Activated CD4-positive, alpha-beta T cell treated with anti-CD3 and anti-CD28 coated beads, Interleukin-2, amount 50 U/mL, for 48 hours (primary cell): ENCODE measurements at regions not wholly inside any gene's neighbourhood (a gene's known extent, or its start where the extent isn't known, plus 50 kb on each side); places are given as distances from the start of the nearest gene placed in this dataset.

Experiments
- DNase-seq, 2 experiments: peaks; one replicate each; pipeline ENCODE4 v3.0.0-alpha.2; 2020

DNA sequence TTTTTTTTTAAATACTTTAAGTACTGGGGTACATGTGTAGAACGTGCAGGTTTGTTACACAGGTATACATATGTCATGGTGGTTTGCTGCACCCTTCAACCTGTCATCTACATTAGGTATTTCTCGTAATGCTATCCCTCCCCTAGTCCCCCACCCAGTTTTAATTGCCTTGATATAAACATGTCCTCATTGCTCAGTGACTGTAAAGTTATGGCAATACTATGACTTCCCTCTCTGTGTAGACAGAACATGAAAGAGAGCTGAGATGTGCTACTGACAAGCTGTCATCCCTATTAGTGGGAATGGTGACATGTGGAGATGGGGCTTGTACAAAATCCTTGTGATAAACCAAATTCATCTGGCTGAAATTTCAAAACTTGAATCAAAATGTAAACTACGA is 449.7 kb upstream of the TRIB2 start:
- no peak for DNase-seq

DNA sequence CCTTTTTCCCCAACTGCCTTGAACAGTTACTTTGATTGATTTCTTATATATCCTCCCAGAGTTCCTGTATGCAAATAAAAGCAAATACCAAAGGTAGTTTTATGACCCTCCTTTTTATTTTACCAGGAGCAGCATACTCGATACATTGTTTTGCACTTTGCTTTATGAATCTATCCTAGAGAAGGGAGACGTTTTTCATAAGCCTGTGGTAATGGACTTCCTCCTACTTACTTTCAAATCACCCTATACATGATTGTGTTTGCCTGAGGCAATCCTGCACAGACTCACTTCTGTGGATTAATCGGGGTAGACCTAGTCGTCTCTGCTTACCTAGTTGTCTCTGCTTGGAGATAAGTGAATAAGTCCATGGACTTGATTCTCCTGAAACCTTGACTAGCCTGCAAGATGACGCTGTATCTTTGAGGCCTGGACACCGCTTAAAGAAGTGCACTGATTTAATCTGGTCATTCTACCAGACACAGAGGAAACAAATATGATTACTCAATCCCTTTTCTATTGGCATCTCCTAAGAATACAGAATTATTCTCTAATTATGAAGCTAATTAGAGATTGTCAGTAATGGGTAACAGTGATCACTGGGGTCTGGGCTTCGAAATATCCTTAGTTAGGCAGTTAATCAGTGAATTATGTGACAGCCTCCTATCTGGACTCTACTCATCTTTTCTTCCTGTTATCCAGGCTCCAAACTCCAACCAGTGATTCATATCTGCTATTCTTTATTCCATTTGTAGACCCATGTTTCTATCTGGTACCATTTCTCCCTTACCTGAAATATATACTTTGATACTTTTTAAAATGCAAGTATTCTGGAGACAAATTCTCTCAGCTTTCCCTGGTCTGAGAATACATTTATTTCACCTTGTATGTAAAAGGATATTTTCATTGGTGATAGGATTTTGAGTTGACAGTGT is 447.4 kb upstream of the TRIB2 start:
- no peak for DNase-seq

DNA sequence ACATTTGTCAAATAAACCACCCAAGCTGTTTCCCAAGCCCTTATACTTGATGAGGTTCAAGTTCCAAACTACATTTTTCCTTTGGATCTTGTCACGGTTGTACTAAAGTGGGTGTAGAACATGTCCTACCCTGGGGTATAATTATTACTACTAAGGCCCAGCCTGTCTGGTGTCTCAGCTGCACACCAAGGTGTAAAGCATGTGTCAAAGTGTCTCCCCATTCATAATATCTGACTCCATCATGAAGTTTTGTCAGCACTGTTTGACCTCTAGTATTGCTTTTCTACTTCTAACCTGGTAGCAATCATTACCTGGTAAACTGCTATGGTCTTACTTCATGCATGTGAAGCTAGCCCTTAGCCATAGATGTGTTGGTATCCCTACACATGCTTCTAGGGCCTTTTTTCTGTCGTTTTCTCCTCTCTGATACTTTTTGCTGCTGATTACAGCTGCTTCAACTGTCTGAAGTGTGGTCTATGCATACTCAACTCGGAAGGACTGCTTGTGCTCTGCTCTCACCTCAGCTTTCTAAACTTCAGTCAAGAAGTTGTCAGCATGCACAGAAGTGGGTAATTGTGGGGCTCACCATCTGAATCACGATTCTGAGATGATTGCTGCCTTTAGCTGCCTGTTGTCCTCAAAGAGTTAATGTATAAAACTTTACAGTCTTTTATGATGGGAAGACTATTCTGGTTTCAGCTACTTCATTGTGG is 445.7 kb upstream of the TRIB2 start:
- DNase-seq: peak; percentile 12 to 29

DNA sequence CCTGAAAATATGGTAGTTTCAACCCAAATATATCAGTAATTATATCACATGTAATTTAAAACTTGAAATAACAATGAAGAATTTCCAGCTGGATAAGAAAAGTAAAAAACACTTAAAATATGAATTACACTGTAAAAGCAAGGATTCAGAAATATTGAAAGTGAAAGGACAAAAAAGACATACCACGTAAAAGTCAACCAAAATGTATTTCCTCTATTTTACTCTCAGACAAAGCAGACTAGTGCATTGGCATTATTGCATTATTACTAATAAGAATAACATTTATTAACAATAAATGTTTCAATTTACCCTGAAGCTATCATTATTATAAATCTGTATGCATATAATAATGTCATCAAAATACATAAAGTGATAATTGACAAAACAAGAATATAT is 445.1 kb upstream of the TRIB2 start:
- no peak for DNase-seq

DNA sequence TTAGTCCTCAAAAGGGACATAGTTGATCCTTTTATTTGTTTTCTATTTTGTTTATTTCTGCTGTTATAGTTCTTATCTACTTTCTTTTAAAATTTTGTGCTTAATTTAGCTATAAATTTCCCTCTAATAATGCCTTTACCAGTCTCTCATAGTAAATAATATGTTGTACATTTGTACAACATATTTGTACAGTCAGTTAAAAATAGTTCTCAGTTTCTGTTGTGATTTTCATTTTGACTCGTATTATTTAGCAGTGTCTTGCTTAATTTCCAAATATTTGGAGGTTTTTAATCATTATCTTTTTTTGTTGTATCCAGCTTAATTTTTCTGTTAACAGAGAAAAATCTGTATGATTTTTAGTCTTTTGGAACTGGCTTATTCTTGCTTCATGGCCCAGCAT is 443.6 kb upstream of the TRIB2 start:
- no peak for DNase-seq

DNA sequence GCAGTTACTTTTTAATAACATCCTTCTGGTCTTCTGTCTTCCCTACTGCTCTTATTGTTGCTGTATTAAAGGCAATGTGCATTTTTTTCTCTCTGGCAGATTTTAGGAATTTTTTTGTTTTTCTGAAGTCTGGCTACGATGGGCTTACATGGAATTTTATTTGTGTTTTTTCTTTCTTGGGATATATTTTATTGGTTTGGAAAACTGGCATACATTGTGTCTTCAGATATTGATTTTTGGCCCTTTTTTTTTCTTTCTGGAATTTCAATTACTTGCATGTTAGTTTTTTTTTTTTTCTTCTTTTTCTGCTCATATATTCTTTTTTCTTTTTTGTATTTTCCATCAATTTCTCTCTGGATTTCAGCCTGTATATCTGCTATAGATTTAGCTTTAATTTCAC is 442.1 kb upstream of the TRIB2 start:
- DNase-seq: no peak

DNA sequence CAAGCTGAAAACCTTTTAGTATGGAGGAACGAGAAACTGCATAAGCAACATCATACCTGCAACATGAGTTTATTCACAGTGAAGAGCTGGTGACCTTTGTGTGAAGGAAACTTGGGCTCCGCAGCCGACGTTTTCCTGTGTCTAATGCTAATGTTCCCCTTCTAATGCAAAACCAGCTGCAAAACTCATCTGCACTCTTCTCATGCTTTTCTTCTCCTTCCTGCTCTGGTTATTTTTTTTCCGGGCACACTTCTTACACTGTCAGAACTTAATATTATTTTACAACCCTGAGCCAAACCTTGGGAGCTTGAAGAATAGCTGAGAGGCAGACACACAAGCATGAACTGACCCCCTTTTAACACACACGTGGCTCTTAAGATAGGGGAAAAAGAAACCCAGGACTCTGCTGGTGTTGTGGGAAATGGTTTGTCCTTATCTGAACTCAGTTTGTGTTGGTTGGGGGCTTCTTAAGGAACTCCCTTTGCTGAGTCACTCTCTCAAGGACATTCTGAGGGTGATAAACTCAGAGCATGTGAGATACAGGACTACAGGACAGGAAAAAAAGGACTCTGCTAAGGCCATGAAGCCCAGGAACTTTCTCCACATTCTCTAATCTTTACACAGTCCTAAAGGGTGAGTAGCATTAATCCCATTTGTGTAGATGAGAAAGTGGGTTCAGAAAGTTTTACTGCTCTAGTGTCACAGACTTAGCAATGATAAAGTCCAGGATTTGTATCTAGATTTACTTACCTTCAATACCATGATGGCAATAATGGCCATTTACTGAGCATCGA is 439.3 kb upstream of the TRIB2 start:
- no peak for DNase-seq

DNA sequence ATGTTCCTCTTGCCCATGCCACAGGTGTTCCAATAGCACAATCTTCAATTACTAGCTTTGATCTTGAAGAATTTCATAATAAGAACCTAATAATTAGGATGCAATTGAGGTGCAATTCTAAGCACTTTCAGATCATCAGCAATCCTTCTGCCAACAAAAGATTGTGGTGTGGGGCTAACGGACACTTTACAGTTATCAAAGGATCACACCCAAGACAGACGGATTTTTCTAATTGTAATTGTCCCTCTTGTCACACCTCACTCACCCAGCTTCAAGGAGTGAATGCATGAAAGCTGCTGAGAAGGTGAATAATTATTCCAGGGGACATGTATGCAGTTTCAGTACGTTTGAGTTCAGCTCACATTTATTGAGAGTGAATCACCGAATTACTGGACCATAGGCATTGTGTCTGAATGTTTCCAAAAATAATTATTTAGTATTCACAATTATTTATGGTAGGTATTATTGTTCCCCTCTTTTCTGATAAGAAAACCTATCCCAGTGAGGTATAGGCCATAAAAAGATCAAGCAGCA is 438.5 kb upstream of the TRIB2 start:
- DNase-seq: no peak

DNA sequence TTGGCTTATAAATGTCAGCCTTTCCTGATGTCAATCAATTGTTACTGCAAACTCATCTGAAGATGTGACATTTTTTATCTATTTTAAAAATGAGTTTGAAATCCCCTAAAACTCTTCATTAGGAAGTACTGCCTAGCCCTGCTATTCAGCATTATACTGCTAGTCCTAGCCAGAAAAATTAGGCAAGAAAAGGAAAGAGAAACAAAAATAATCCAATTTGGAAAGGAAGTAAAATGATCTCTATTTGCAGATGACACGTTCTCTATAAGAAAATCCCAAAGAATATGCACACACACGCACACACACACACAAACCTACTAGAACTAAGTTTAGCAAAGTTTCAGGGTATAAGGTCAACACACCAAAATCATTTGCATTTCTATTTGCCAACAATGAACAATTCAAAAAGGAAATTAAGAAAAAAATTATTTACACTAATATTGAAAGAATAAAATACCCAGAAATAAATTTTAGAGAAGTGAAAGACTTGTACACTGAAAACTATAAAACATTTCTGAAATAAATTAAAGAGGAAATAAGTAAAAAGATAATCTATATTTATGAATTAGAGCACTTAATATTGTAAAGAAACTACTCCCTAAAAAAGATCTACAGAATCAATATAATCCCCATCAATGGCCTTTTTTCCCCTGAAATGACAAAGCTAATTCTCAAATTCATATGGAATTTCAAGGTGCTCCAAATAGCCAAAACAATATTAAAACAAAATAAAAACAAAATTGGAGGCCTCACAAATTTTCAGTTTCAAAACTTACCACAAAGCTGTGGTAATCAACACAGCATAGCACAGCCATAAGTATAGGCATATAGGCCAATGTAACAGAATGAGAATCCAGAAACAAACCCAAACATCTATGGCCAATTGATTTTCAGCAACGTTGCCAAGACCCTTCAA is 433.7 kb upstream of the TRIB2 start:
- no peak for DNase-seq

DNA sequence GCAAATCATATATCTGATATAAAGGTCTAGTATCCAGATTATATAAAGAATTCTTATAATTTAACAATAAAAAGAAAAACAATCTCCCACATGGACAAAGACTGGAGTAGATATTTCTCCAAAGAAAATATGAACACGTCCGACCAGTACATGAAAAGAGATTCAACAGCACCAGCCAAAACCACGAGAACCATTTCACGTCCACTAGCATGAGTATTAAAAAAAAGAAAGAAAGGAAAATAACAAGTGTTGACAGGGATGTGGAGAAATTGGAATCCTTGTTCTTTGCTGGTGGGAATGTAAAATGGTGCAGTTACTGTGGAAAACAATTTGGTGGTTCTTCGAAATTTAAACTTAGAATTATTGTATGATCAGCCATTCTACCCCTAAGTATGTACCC is 432.7 kb upstream of the TRIB2 start:
- no peak for DNase-seq

DNA sequence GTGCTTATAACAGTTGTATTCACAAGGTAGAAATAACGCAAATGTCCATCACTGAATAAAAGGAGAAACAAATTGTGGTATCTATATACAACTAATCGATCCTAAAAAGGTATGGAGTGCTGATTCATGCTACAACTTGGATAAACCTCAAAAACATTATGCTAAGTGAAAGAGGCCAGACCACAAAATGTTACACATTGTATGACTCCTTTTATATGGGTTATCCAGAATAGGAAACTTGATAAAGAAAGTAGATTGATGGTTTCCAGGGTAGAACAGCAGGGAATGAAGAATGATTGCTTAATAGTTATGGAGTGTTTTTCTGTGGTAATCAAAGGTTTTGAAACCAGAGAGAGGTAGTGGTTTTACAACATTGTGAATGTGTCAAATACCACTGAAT is 432.2 kb upstream of the TRIB2 start:
- DNase-seq: no peak

DNA sequence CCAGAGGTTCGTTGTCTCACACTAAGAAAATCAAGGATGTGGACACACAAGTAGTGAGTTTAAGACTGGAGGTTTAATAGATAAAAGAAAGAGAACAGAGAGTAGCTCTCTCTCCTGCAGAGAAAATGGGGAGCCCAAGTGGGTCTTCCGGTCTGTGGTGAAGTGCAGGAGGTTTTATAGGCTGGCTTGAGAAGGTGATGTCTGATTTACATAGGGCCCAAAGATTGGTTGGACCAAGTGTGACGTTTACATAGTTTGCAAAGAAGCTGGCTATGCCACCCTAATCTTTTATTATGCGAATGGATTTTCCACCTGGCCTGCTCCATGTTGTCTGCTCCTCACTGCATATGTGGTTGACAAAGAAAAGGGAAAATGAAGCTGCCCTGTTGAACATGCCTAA is 430.4 kb upstream of the TRIB2 start:
- no peak for DNase-seq

DNA sequence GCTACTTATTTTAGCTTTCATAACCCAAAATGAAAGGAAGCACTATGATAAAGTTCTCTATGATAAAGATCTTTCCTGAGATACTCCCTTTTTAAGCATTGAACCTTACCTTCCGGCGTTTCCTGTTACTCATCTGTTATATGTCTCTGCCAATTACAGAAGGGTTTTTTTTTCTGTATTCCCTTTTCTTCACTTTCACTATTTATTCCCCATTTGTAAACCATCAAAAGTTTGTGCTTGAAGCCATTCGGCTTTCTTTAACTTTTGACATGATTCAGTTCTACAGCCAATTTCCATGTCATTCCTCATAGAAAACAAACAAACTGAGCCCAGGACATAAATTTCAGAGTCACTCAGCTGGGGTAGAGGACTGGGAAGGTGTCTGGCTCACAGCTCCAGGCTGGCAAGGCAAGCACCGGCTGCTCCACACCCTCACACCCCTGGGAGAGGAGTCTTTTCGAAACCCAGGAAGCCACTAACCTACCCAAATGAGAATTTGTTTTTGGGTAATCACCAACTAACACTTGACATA is 429.4 kb upstream of the TRIB2 start:
- DNase-seq: no peak

DNA sequence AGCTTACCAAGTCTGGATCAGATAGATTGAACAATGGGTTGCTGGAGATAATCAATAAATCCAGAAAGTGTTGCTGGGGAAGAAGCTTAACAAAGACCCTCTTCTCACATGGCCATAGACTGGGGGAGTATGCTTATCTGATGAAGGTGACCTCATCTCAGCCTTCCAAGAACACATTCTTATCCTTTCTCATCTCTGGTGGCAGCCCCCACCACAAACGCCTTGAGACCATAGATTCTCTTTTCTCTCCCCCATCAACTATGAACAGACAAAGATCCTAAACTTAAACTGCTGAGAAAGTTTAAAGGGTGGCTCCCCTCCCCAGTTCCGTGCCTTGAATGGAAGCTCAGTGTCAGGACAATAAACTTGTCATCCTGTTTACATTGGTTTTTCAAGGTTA is 428.7 kb upstream of the TRIB2 start:
- DNase-seq: no peak

DNA sequence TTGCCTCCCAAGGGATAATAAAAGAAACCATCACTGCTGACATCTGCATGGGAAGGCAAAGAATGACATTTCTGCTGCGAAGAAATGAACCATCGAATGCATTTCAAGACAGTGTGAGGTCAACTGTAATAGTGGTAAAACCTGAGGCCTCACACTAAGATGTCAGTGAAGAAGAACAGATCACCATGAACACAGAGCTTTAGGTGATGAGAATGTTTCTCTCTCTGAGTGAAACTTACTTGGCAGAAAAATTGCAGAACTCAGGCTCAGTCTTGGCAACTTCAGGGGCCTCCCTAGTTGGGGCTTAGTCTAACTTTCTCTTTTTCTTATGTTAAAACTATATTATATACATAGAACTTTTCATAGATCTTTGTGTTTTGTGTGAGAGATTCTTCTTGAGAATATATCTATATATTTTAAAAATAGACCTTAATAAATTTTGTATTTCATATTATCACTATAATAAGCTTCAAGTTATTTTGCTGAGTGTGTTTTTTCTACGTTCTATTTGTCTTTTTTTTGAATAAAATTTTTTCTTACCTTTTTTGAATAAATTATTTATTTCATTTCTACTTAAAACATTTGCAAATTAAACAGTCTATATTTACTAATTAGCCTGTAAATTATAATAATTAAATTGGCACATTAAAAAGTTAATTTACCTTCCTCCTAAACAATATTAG is 427.5 kb upstream of the TRIB2 start:
- DNase-seq: no peak

DNA sequence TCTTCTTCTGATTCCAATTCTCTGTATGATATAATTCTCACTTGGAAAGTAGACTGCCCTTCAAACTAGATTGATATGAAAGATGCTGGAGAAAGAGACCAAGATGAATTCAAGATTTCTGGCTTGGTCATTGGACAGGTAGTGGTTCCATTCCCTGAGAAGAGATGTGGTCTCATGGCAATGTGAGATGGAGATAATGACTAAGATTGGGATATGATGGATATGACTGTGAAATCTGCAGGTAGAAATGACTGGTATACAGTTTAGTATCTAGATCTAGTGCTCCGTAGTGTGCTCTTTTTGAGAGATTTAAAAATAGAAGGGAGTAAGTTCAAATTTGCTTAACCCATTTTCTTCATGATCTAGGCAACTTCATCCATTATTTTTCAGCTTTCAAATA is 425.4 kb upstream of the TRIB2 start:
- DNase-seq: no peak

DNA sequence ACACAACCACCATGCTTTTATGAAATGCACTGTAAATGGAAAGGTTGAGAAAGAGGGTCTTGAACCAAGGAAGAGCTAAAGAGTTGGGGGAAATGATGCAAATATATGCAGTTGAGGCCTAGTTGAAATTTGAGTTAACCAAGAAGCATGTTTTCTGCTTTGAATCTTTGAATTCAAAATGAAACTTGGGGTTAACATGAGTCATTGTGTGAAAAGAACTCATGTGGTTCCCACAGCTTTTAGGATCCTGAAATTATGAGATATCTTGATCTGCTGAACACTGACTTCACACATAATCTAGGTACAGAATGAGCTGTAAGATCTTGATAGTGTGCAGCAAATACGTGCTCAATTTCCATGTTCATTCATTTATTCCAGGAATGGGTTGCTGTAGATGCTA is 422.9 kb upstream of the TRIB2 start:
- no peak for DNase-seq

DNA sequence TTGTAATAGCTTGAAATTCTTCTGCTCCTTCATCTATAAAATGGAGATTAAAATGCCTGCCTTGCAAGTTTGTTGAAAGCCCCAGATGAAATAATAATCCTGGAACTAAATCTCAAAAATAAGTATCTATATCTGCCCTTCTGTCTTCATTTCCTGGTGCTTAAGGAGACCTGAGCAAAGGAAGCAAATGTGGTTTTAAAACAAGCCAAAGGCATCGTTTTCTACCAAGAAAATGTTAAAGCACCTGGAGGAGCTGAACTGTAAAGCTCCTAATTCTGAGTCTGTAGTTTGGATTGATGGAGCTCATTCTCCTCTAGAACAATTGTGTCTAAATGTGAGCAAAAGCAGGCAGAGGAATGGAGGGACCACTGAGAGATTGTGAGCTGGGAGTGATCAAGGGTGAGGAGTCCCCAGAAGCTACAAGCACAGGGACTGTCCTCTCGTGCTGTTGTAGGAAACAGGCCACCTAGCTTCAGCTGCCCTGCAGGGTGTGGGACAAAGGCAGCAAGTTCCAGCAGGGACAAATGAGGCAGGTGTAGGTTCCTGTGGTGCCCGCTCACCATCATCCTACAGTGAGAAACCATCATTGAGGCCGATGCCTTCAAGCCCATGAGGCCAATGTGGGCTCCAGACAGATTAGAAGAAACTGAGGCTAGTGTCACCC is 420.7 kb upstream of the TRIB2 start:
- DNase-seq: no peak

DNA sequence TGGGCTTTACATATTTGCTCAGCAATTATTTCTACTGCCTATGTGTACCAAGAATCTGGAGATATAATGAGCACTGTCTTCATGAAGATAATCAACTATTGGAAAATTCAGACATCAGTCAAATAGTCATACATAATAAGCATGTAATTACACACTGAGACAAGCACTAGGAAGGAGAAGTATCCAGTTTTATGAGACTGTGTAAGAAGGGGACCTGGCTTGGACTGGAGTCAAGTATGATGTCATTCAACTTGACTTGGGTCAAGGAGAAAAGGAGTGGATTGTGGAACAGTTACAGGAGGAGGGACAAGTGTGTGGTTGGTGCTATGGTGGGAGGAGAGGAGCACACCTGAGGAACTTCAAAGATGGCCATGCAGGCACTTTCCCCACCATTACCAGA is 419.8 kb upstream of the TRIB2 start:
- no peak for DNase-seq

DNA sequence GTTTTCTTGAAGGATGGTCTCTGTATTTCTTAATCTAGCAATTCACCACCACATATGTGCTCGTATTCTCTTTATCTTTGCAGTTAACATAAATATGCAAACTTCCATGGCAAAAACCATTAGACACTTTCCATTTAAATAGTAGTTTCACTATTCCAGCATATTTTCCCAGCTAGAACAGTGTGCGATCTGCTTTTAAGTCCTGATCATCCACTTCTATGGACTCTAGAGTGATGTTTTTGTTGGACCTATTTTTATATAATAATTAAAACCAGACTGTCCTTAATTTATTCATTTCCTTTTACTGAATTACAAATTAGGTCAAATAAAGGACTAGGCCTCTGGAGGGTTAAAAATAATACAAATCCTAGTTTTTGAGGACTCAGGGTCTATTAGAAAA is 418.4 kb upstream of the TRIB2 start:
- DNase-seq: no peak

DNA sequence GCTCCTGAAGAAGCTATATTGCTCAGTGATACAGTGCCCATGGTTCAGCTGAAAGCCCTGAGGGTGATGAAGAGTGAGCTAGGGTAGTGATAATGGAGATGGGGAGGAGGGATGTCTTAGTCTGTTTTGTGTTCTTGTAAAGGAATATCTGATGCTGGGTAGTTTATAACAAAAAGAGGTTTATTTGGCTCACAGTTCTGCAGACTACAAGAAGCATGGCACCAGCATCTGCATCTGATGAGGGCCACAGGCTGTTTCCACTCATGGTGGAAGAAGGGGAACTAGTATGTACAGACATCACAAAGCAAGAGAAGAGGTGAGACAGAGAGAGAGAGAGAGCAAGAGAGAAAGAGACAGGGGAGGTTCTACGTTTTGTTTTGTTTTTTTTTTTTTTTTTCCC is 417.3 kb upstream of the TRIB2 start:
- DNase-seq: no peak
